Pulmonary artery endothelial cell (primary cell): ENCODE measurements at regions not wholly inside any gene's neighbourhood (a gene's known extent, or its start where the extent isn't known, plus 50 kb on each side); places are given as distances from the start of the nearest gene placed in this dataset.
"Not testable (repeated sequence)": the region's sequence is repeated elsewhere in the genome, so short reads cannot be mapped to it uniquely, and the experiment has no call there.

ENCODE experiments used
- DNase-seq: peaks from one replicate; pipeline ENCODE4 v3.0.0-alpha.2; 2011; ENCODE audit warnings: low read depth, low spot score

DNA sequence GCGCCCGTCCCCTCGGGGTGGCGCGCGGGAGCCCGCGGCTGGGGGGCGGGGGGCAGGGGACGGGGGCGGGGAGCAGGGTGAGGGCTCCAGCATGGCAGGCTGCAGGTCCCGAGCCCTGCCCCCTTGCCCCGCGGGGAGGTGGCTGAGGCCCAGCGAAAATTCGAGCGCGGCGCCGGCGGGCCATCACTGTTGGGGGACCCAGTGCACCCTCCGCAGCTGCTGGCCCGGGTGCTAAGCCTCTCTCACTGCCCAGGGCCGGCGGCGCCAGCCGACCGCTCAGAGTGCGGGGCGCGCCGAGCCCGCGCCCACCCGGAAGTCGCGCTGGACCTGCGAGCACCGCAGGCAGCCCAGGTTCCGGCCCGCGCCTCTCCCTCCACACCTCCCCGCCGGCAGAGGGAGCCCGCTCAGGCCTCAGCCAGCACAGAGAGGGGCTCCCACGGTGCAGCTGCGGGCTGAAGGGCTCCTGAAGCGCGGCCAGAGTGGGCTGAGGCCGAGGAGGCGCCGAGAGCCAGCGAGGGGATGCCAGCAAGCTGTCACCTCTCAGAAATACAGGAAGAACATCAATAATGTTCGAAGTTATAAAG is 290.8 kb upstream of the PRSS16 start:
- DNase-seq: peak; percentile 5

DNA sequence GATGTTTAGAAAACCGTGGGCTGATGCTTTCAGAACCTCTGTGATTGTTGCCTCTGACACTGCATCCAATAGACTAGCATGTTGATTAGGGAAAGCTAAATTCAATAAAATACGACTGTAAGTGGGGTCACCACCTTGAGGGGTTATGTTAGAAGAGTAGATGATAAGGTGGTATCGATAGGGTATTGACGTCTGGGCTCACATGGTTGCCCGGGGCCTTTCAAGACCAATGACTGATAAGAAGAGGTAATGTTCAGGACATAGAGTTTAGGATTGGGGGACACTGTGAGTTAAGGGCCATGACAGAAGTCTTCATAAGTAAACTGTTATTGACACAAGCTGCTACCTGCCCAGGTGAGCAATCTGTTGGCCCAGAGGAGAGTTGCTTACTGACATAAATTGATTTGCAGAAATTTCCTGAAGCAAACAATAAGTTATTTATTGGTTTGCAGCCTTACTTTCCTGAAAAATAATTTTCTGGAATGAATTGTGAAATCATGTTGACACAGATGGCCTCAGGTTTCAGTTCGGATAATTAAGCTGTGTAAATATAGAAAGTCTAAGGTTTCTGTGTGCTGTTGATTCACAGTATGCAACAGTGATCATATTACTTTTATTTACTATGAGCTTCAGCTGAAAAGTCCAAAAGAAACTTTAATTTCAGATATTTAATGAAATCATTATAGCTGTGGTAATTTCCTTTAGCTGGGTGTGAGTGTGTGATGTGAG is 289.9 kb upstream of the PRSS16 start:
- not testable (repeated sequence) for DNase-seq

DNA sequence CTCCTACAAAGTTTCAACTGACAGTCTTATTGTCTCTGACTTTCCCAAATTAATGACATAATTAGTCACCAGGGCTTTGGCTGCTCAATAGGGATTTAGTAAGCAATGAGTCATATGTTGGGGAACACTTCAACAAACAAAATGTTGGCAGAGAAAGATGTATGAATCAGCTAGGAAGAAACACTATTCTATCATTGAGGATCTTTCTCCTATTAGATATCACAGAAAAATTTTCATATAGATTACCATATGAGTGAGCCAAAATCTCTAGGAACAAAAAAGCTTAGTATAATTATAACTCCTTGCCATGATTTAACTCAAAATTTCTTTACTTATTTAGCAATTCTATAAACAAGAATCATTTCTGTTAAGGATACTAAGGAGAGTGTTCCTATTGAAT is 286.3 kb upstream of the PRSS16 start:
- not testable (repeated sequence) for DNase-seq

DNA sequence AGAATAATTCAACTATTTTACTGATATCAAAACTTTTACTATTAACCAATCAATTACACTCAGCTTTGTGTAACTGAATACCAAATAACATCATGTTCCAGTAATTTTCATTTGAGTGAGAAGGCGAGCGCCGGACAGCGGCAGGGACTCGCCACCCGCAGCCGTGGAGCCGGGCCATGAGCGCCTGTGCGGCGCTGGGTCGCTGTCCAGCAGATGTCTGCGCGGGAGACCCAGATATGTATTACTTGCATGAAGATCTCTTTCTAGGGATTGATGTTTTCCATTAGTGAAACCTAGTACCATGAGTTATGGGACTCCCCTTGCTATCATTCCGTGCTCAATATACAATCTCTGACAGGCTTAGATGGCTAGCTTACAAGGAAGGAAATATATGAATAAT is 245.1 kb upstream of the PRSS16 start:
- DNase-seq: no peak

DNA sequence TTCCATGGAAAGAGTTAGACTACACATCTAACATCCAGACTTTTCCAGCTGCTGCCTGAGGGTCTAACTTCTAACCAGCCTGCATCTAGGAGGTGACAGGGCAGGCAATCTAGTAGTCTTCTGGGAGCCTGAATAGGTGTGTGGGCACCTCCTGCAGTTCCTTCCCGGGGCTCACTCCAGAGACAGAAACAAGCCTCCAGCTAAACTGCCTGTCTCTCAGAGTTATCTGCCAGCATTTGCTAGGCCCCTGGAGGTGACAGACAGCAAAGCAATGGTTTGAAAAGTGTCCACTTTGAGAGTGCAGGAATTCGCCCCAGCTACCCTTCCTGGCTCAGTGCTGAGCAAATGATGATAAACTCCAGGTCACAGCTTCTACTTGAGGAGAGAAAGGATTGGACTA is 240.5 kb upstream of the PRSS16 start:
- DNase-seq: no peak

DNA sequence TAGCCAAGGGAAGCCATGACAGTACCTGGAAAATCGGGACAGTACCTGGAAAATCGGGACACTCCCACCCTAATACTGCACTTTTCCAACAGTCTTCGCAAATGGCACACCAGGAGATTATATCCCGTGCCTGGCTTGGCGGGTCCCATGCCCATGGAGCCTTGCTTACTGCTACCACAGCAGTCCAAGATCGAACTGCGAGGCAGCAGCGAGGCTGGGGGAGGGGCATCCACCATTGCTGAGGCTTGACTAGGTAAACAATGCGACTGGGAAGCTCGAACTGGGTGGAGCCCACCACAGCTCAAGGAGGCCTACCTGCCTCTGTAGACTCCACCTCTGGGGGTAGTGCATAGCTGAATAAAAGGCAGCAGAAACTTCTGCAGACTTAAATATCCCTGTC is 238.9 kb upstream of the PRSS16 start:
- not testable (repeated sequence) for DNase-seq

DNA sequence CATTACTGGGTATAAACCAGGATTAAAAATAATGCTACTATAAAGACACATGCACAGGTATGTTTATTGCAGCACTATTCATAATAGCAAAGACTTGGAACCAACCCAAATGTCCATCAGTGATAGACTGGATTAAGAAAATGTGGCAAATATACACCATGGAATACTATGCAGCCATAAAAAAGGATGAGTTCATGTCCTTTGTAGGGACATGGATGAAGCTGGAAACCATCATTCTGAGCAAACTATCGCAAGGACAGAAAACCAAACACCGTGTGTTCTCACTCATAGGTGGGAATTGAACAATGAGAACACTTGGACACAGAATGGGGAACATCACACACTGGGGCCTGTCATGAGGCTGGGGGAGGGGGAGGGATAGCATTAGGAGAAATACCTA is 233.4 kb upstream of the PRSS16 start:
- DNase-seq: not testable (repeated sequence)

DNA sequence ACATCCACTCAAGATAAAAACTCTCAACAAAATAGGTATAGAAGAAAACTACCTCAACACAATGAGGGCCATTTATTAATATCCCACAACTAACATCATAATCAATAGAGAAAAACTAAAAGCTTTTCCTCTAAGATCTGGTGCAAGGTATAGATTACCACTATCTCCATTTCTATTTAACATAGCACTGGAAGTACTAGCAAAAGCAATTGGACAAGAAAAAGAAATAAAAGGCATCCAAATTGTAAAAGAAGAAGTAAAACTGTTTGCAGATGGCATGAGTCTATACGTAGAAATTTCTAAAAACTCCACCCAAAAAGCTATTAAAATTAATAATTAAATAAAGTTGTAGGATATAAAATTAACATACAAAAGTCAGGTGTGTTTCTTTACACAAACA is 230.8 kb upstream of the PRSS16 start:
- DNase-seq: no peak

DNA sequence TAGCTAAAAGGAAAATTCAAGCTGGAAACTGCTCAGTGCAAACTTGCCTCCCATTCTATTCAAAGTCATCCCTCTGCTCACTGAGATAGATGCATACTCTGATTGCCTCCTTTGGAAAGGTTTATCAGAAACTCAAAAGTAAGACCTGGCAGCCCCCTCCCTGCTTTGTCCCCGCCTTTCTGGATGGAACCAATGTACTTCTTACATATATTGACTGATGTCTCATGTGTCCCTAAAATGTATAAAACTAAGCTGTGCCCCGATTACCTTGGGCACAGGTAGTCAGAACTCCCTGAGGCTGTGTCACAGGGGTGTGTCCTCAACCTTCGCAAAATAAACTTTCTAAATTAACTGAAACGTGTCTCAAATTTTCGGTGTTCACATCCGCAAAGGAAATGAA is 229.1 kb upstream of the PRSS16 start:
- DNase-seq: not testable (repeated sequence)

DNA sequence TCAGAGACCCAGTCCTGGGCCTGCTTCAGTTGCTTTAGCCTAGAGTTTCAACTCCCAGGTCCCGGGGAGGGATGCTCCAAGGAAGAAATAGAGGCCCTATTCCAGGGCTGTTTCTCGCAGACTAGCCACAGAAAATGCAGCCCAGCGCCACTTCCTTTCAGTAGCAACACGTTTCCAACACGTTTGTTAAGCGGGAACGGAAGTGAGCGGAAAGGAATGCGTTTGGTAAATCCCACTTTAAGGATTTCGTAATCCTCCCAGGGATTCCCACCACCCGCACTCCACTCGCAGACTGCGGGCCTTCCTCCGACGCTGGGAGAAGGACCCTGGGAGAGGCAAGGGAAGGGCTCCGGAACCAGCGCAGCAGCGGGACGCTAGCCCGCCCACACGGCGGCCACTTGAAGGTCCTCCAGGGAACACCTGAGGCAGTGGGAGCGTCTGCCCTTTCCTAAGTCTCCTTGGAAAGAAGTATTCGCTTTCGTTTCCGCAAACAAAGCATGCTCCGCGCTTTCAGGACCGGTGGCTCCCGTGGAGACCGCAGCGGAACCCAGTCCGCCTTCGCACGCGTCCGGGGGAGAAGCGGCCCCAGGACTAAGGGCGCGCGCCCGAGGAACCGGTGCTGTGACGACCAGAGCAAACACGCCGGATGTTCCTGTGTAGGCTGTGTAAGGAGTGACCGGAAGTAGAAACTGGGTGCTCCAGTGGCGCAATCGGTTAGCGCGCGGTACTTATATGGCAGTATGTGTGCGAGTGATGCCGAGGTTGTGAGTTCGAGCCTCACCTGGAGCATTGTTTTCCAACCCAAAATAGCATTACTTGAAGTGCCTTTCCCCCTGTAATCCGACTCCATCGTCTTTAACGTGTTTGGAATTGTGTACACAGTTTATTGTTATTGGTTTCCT is 227.6 kb upstream of the PRSS16 start:
- DNase-seq: peak; percentile 30

DNA sequence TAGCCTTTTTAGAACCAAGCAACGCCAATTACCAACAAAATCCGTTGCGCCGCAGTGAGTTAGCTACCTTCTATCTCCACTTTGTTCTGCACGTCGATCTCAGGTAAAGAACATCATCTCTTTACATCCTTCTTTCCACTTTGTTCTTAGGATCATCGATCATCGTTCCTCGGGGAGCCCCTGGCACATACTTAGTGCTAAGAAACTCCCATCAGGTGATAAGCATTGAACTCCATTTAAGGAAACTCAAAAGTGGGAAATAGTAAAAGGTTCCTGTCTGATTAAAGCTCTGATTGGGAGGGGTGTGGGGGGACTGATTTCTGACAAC is 227.0 kb upstream of the PRSS16 start:
- no peak for DNase-seq

DNA sequence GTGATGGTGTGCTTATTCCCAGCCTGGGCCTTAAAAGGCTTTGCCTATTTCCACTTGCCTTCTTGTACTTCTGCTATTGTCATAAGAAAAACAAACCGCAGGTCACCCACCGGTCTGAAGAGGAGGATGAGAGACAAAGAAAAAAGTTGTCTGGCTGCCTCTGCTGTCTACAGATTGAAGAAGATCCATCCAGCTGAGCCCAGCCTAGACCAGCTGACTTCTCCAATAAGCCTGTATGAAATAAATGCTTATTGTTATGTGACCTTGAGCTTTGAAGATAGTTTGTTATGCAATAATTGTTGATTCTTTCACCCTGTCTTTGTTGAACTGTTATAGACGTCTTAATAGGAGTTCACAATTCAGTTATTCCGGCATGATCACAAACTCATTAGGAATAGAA is 223.8 kb upstream of the PRSS16 start:
- no peak for DNase-seq

DNA sequence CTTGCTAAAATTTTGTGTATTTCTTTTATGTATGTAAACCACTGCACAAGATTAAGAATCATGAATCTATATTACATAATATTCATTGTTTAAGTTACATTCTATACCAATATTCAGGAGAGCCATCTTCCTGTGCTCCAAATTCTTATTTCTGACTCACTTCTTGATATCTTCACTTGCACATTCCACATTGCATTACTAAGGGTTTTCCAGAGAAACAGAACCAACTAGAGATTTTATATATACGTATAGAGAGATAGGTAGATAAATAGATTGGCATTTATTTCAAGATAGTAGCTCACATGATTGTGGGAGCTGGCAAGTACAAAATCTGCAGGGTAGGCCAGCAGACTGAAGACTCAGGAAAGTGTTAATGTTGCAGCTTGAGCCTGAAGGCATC is 222.2 kb upstream of the PRSS16 start:
- no peak for DNase-seq

DNA sequence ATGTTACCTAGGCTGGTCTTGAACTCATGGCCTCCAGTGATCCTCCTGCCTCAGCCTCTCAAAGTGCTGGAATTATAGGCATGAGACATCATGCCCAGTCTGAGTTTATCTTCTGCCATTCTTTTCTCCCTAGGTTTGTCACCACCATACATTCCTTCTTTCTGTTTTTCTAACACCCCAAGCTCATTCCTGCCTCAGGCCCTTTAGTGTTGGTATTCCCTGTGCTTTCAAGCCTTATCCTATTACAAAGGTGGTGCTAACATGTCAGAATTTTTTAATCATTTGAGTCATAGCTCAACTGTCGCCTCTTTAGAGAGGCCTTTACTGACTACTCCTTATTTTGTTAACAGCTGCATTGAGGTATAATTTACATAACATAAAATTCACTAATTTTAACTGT is 221.1 kb upstream of the PRSS16 start:
- no peak for DNase-seq

DNA sequence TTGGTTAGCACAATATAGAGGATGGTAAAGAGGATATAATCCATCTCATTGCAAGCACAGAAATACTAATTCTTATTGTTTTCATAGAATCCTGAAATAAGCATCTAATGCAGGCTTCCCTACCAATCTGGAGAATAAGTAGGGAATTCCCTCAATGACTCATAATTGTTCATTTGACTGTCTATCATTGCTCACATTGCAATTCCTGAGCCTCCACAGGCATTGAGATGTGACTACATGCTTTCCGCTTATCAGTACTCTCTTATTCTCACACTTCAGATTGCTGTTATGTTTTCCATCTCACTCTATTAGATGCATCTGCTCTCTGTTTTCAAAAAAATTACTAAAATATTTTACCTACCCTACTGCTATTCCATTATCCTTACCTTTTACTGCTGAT is 216.2 kb upstream of the PRSS16 start:
- no peak for DNase-seq

DNA sequence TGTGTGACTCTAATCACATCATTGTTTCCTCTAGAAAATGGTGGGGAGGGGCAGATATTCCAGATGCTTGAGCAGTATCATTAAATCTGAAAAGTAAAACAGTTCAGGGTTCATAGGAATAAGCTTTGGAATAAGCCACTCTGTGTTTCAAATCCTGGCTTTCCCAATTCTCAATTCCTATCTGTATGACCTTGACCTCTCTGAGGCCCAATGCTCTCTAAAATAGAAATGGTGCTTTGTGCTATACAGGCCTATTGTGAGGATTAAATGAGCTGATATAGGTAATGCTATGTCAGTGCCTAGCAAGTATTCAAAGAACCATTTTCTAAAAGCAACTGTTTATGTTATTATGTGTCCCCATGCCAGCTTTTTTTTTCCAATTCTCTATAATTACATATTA is 209.0 kb upstream of the PRSS16 start:
- no peak for DNase-seq

DNA sequence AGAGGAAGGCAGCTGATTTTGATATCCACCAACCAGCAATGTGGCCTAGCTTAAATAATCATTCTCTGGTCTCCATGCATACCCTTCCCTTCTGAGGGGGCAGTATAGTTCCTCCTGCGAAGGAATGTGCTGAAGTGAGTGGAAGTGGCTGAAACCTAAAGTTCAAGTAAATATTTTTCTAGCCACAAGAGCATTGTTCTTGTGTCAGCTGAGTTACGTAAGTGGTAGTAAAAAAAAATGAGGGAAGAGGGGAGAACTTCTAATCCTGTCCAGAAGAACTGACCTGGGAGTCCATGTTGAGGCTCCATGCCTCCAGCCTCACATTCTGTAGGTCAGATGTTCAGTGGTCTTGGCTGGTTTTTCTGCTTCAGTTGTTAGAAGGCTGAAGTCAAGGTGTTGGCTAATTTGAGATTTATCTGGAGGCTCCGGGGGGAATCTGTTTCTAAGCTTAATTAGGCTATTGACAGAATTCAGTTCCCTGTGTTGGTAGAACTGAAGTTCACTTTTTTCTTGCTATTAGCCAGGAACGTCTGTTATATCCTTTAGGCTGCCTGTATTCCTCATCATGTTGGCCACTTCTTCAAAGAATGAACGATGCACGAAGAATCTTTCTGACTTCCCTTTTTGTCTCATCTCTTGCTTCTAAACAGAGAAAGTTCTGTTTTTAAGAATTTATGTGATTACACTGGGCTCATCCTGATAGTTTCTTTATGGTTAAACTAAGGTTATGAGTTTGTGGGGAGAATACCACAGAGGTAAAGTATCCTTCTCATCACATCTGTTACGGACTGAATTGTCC is 207.1 kb upstream of the PRSS16 start:
- no peak for DNase-seq

DNA sequence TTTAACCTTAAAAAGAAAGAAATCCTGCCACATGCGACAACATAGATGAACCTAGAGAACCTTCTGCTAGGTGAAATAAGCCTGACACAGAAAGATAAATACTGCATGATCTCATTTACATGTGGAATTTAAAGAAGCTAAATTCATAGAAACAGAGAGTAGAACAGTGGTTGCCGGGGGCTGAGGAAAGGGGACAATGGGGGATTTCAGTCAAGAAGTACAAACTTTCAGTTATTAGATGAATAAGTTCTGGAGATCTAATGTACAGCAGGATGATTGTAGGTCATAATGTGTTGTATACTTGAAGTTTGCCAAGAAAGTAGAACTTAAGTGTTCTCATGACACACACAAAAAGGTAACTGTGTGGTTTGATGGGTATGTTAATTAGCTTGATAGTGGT is 204.3 kb upstream of the PRSS16 start:
- DNase-seq: no peak

DNA sequence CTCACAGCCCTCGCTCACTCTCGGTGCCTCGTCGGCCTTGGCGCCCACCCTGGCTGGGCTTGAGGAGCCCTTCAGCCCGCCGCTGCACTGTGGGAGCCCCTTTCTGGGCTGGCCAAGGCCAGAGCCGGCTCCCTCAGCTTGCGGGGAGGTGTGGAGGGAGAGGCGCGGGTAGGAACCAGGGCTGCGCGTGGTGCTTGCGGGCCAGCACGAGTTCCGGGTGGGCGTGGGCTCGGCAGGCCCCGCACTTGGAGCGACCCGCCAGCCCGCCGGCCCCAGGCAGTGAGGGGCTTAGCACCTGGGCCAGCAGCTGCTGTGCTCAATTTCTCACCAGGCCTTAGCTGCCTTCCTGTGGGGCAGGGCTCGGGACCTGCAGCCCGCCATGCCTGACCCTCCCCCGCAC is 202.4 kb upstream of the PRSS16 start:
- not testable (repeated sequence) for DNase-seq

DNA sequence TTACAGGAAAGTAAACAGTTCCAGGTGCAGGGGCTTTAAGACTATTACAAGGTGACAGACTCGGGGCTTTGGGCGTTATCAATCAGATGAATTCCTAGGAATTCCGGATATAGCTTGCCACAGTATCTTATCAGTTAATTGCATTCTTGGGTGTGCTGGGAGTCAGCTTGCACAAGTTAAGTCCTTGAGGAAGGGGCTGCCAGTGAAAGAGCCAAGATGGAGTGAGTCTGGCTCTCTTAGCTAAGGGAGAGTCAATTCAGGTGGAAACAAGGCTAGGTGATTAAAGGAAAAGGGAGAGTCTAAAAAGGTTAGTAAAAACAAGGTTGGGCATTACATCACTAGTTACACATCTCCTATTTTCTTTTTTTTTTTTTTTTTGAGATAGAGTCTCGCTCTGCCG is 199.8 kb upstream of the PRSS16 start:
- DNase-seq: not testable (repeated sequence)

DNA sequence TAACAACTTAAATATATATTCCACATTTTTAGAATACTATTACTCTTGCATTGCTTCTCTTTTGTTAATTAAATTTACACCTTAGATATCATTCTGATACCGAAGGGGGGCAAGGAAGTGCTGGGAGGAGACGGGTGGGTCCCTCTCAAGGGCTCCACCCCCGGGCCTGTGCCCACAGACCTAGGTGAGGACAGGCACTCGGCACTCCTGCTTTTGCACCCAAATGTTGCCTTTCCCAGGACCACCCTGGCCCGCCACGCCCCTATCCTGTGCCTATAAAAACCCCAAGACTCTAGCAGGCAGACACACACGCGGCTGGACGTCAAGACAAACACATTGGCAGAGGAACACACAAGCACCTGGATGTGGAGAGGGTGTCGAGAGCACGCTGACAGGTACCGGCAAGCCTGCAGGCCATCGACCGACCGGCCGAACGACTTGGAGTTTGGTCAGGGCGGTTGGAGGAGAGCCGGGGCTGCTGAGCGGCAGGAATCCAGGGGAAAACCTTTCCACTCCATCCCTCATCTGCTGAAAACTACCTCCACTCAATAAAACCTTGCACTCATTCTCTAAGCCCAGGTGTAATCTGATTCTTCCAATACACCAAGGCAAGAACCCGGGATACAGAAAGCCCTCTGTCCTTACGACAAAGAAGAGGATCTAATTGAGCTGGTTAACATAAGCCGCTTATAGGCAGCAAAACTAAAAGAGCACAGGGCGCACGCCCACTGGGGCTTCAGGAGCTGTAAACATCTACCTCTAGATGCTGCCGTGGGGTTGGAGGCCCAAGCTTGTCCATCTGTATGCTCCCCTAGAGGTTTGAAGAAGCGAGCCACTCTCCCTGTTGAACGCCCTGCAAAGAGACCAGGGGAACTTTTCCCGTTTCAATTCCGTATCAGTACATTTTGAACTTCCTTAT is 197.4 kb upstream of the PRSS16 start:
- DNase-seq: no peak
